ENCODE measurements at regions not wholly inside any gene's neighbourhood (a gene's known extent, or its start where the extent isn't known, plus 50 kb on each side); places are given as distances from the start of the nearest gene placed in this dataset.
A peak's percentile ranks its signal among the peaks of the same experiment; 100 is the strongest.
"Not testable (repeated sequence)": the region's sequence is repeated elsewhere in the genome, so short reads cannot be mapped to it uniquely, and the experiment has no call there.

DNA sequence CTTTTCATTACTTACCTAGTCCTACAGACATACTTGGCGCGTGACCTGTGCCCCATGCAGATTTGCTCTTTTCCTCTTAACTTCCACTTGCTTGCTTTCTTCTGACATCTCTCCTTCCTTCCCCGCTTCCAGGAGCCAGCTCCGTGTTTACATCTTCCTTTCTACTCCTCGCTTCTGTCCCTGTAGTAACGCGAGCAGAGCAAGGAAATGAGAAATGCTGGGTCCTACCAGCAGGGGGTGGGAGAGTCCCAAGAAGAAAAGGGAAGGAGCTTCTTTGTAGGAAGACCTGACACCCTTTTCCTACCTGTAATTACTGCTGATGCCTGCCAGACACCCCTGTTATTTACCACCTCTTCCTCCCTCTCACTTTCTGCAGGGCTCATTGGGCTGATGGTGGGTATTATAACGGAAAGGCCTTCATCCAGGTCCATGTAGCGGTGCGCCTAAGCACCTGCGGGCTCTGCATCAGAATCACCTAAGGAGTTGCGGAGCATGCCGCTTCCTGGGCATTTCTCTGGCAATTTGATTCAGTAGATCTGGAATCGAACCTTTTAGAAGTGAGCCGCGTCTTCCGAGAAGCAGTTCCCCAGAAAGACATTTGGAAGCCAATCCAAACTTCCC lies 1260.8 kb upstream of the WWC1 start:
- no peak for FAIRE-seq

- FAIRE-seq, result no peak
These were observed 1254.9 kb upstream of the WWC1 start for GRCh38 chr5:167036585-167036984.

- peak; percentile 37 for FAIRE-seq
These were observed 1242.3 kb upstream of the WWC1 start for GRCh38 chr5:167049043-167049663.

- no peak for FAIRE-seq
These were observed 1241.5 kb upstream of the WWC1 start for GRCh38 chr5:167049771-167050567.

- FAIRE-seq, result no peak
These were observed 1240.7 kb upstream of the WWC1 start for GRCh38 chr5:167050568-167051401.

- no peak for FAIRE-seq
These were observed 1240.1 kb upstream of the WWC1 start for GRCh38 chr5:167051402-167051768.

DNA sequence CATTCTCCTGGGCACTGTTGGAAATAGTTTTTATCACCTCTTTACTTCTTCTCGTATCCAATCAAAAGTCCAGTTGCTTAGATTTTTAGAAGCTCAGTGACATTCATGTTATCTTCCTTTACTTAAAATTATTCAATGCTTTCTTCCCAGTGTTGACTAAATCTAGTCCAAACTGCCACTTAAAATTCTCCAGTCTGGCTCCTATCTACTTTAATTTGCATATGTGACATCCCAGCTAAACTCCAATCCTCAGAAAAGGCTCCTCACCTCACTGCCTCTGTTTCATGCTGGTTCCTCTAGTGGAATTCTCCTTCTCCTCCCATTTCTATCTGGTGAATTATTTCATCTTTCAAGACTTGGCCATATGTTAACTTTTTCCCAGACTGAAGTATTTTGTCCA lies 1238.7 kb upstream of the WWC1 start:
- FAIRE-seq, result no peak

GRCh38 chr5:167057665-167058064 lies 1233.8 kb upstream of the WWC1 start:
- FAIRE-seq, result no peak

- FAIRE-seq, result no peak
These were observed 1229.8 kb upstream of the WWC1 start for GRCh38 chr5:167061695-167062094.

DNA sequence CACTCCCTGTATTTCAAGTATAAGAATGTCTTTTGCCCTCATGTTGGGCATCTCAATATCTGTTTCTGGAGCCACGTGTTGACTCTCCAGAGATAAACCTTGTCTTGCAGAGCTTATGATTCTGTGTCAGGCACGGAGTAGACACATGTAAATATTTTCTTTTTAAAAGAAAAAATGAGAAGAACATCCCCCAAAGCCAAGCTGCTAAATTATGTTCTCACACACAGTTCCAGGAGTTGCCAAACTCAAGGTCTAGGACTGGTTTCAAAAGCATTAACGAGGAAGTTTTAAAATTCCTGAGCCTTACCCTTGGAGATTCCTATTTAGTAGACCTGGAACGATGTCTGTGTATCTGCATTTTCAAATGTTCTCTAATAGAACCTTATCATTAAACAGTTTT lies 1228.3 kb upstream of the WWC1 start:
- no peak for FAIRE-seq

DNA sequence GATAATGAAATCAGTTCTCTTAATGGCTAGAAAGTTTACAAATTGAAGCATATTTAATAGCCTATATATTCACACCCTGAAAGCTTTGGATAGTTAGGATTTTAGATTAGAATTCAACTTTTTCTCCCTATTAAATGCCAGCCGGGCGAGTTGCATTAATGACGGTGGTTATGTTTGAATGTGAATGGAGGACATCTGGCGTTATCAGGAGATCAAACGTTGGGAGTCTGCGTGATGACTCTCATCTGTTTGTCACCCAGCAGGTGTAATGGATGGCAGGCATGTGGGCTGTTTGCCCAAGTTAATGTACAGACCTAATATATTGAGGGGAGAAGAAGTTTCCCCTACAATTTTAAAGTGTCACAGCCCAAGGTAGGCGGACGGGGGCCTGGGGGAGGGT lies 1227.7 kb upstream of the WWC1 start:
- no peak for FAIRE-seq

DNA sequence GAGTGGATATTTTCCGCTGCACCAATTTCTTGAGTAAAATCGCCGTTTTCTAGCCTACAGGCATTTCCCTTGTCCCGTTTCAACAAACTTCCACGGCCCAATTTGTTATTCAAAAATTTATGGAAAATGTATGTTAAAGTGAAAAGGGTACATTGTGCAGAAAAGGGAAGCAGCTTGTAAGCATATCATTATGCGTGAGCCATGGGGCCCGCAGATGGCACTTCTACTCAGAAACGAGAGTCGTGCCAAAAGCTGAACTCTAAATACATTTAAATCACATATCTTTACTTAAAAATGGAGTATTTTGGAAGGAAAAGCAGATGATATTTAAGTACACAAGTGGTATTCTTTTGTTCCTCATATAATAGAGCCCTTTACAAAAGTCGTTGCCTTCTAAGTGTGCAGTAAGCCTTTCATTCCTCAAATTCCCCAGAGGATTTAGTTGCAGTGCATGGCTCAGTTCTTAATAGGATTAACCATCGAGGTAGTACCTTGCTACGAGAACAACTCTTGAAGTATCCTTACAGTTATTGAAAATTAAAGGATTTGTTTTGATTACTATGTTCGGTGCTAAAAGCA lies 1227.2 kb upstream of the WWC1 start:
- no peak for FAIRE-seq

DNA sequence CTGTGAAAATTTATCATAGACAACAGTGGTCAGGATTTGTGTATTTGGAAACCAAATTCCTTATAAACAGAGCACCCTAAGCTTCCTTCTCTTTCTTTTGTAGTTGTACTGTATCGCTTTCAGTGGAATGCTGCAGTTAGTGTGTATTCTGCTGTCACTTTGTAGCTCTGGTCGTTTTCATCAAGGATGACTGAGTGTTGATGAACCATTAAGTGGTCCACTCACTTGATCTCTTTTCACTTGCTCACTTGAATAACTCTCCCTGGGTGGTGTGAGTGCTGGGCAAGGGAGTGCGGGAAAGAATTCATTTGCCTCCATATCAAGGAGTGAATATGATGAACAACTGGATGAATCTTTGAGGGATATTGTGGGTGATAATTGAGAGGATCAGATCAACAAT lies 1225.7 kb upstream of the WWC1 start:
- FAIRE-seq, result no peak

DNA sequence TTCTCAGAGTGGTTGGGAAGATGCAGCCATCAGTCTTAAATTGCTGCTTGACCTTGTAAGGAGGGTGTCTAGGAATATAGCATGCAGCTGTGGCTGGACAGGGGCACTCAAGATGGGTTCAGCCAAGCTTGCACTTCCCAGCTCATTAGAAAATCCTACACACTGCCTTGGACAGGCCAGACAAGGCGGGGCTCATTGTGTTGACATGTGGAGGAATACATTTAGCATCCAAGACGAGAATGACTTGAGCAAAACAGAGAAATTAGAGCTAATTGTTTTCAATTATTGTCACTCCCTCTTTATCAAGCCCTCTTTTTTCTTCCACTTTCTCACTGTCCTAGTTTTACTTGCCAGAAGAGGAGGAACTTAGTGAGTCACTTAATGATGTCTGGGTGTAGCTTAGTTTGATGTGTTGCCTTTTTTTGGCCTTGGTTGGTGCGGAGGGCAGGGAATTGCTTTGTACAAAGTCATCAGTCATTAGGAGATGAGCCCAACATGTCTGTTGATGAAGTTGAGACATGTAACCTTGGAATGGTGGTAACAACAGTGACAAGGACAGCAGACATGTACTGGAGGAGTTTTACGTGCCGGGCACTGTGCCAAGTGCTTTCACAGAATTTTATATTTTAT lies 1219.3 kb upstream of the WWC1 start:
- FAIRE-seq, result no peak

DNA sequence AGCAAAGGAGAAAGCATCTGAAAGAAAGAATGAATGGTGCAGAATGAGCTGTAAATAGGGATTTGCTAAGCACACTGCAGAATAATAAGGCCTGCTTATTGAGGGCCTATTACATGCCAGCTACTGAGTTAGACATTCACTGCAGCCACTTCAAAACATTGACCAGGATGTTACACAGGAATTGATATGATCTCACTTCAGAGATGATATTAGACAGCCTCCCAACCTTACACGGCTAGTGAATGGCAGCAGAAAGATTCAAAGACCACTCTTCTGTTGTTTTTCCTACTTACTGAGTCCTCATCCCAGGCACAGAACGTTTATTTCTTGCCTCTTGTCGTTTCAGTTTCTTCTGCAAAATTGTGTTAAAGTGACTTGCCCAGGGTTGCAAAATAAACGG lies 1209.9 kb upstream of the WWC1 start:
- no peak for FAIRE-seq

GRCh38 chr5:167096816-167097215 lies 1194.6 kb upstream of the WWC1 start:
- FAIRE-seq, result no peak

GRCh38 chr5:167104351-167104750 lies 1187.1 kb upstream of the WWC1 start:
- no peak for FAIRE-seq

DNA sequence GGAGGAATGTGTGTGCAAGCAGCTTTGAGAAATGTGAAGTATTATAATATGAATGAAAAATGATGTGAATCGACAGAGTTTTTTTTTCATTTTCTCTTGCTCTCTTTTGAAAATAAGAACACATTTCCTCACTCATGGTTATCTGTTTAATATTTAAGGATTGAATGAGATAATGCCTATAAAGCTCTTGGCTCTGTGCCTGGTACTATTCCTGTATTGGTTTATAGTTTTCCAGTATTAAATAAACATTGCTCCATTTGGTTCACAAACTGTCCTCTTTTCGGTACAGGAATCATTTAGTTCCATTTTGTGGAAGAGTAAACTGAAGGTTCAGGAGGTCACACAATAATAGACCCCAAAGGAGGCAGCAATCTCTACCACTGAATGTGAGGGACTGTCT lies 1185.5 kb upstream of the WWC1 start:
- FAIRE-seq, result no peak

DNA sequence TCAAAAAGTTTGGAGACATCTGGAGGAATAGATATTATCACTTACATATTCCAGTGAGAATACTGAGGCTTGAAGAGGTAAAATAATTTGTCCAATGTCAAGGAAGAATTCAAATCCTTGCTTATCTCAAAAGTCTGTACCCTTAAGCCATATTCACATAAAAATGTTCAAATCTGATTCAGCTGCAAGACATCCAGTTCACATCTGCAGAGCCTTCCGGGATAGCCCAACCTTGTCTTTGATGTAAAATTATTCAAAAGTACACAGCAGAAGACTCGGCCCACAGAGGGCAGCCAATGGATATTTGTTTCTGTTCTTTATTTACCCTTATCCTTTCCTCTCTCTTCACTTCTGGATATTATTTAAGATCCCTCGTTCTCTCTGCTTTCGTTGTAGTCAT lies 1183.8 kb upstream of the WWC1 start:
- FAIRE-seq, result no peak

GRCh38 chr5:167108266-167108665 lies 1183.2 kb upstream of the WWC1 start:
- FAIRE-seq, result not testable (repeated sequence)

- no peak for FAIRE-seq
These were observed 1178.9 kb upstream of the WWC1 start for GRCh38 chr5:167112556-167112955.

DNA sequence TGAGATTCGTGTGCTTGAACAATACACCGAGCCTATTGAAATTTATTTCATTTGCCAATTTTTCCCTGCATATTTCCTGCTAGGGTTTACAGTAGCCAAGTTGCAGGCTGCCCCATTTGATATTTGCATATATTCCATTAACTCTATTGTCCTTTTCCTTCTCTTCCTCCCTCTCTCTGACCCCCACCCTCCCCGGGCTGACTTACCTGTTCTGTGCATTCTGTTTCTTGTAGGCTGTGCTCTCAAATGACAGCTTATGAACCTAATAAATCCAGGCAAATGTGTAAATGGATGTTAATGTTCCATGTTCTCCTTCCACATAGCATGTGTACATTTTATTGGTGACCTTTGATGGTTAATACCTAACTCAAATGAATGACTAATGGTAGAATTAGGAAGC lies 1169.2 kb upstream of the WWC1 start:
- FAIRE-seq, result no peak
